T-helper 2 cell treated with Interferon-gamma antibody and Interleukin-4, amounts not matched to agents 100 ng/mL and 5 ng/mL, for 36 hours (primary cell): ENCODE measurements at regions not wholly inside any gene's neighbourhood (a gene's known extent, or its start where the extent isn't known, plus 50 kb on each side); places are given as distances from the start of the nearest gene placed in this dataset.

Source experiments
- intact Hi-C: fragments of 100-400 bp; cut with micrococcal nuclease; formaldehyde crosslinking; loops from one replicate; pipeline ENCODE4 v1.15.1; 2023

- intact Hi-C loops = no loop called here
These were observed 106.8 kb upstream of the HS3ST5 start for GRCh38 chr6:114449659-114450058.

DNA sequence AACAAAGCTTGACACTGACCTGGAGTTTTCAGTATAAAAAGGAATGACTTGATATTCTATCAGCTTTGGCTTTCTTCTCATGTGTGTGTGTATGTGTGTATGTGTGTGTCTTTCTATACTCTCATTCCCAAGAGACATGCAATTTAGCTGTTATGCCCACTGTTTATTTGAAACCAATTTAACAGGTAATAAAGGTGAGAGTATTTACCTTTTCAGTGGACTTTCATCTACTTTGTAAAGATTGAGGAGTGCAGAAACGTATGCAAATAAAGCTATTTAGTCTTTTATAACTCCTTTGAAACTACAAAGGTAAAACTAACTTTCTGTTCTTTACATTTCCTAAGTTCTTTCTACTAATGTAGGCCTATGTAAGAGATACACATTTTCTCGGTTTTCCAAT is 103.5 kb upstream of the HS3ST5 start:
- intact Hi-C loops = no loop called here

DNA sequence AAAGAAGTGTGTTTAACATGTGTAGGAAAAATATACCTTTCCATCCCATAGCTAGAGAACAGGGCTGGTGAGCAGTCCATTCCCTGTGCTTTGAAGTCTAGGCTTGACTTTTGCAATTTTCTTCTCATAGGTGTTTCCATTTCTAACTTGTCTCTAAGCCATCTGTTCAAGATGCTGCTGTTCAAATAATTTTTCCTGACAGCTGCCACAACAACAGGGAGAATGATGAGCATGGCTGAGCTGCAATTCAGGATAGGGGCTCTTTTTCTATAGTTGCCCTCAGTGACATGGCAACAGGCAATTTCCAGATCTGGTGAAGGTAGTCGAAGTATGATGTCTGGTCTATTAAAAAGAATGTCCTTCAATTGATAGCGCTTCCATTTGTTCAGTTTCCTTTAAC is 103.0 kb upstream of the HS3ST5 start:
- intact Hi-C loops = no loop called here

- intact Hi-C loops = no loop called here
These were observed 96.6 kb upstream of the HS3ST5 start for GRCh38 chr6:114439411-114439810.

DNA sequence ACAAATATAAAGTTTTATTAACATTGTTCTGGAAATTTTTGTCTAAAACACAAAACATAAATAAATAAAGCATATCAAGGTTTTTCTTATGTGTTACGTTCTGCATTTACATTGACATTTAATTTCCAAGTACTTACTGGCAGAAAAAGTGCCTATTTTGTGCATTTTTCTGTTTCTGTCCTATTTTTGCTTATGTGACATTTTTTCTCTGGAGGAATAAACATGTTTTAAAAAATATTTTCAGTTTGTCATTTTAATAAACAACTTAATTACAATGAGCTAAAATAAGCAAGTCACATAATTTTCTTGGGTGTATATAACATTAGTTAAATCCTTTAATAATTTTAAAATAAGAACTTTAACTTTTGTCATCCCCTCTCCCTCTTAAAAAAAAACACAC is 94.4 kb upstream of the HS3ST5 start:
- intact Hi-C loops = no loop called here

DNA sequence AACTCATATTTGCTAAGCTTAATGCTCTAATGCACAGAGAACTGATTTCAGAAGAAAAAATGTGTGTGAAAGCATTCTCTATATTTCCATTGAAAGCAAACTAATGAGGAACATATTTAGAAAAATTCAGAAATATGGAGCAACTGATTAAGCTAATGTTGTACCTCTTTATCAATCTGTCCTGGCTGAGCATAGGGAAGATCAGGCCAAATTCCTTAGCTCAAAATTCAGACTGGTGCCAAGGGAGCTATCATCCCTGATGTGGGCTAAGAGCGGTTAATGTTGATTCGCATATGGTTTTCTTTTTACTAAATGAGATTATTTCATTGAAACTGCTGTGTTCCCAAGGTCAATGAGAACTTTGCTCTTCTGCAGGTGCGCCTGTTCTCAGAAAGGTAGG is 93.9 kb upstream of the HS3ST5 start:
- intact Hi-C loops = no loop called here

- intact Hi-C loops = no loop called here
These were observed 93.2 kb upstream of the HS3ST5 start for GRCh38 chr6:114435985-114436384.

GRCh38 chr6:114432400-114432799 is 89.6 kb upstream of the HS3ST5 start:
- intact Hi-C loops = no loop called here

- intact Hi-C loops = no loop called here
These were observed 88.8 kb upstream of the HS3ST5 start for GRCh38 chr6:114431641-114432040.

GRCh38 chr6:114430534-114431124 is 87.8 kb upstream of the HS3ST5 start:
- intact Hi-C loops = no loop called here

GRCh38 chr6:114428341-114428740 is 85.5 kb upstream of the HS3ST5 start:
- intact Hi-C loops = no loop called here

- intact Hi-C loops = no loop called here
These were observed 78.4 kb upstream of the HS3ST5 start for GRCh38 chr6:114421199-114421598.

- intact Hi-C loops = no loop called here
These were observed 76.4 kb upstream of the HS3ST5 start for GRCh38 chr6:114419175-114419574.

DNA sequence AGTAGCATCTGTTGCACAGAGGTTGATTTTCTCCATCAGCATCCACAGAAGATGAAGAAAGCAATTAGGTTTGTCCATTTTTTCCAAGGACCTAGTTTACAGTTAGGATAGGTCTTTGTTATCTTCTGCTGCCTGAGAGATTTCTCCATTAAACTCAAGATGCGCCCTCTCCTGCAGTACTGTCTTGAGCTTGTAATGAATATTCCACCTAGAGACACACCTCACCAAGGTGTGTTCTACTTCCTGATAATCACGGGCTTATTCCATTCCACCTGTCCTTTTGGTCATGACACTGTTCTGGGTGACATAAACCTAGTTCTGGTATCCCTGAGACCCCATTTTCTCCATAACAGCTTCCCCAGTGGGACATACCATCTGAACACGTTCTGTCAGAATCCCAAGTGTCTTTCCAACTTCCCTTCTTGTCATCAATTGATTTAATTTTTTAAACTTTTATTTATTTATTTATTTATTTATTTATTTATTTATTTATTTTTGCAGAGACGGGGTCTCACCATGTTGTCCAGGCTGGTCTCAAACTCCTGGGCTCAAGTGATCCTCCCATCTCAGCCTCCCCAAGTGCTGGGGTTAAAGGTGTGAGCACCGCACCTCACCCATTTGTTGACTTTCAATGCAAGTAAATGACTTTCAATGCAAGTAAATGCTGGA is 75.6 kb upstream of the HS3ST5 start:
- intact Hi-C loops = no loop called here

DNA sequence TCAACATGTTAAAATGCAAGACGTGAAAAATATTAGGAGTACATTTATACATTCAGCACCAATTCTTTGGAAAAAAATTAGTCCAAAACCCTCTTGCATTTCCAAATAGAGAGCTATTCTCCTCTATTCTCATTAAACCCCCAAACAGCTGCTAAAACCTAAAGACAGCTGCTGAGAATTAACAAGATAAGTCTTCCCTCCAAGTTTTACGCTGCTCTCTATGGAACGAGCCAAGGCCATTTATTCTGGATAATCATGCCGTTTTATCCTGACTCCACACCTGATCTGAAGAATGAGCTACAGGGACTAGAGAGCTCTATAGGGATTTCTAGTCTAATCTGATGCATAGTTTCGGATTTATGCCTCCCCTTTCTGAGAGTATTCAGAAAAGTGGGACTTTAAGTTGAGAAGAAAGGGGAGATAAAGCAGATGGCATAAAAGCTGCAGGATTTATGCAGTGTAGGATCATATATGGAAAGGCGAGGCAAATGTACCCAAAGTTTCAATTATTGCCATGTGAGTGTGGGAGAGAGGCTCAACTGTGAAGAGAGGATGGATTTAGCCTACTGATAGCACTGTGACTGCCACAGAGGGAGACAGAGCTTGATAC is 64.7 kb upstream of the HS3ST5 start:
- intact Hi-C loops = no loop called here

- intact Hi-C loops = no loop called here
These were observed 61.6 kb upstream of the HS3ST5 start for GRCh38 chr6:114404339-114404955.

DNA sequence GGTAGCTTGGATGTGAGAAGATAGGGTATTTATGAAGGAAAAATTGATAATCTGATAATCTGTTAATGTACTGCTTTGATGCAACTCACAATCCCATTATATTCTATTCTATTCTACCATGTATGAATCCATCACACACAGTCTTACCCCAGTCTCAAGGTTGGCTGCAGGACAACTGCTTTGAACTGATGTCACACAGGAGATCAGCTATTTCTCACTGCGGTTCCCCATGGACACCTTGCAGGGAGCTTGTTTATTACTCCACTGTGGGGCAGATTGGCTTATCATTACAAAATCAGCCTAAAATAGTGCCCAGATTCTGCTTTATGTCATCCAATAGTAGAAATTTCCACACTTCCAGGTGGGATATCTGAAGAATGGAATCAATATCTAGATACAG is 61.0 kb upstream of the HS3ST5 start:
- intact Hi-C loops = no loop called here

GRCh38 chr6:114398481-114398880 is 55.7 kb upstream of the HS3ST5 start:
- intact Hi-C loops = no loop called here
